ENCODE measurements at regions not wholly inside any gene's neighbourhood (a gene's known extent, or its start where the extent isn't known, plus 50 kb on each side); places are given as distances from the start of the nearest gene placed in this dataset.
A peak's percentile ranks its signal among the peaks of the same experiment; 100 is the strongest.

DNA sequence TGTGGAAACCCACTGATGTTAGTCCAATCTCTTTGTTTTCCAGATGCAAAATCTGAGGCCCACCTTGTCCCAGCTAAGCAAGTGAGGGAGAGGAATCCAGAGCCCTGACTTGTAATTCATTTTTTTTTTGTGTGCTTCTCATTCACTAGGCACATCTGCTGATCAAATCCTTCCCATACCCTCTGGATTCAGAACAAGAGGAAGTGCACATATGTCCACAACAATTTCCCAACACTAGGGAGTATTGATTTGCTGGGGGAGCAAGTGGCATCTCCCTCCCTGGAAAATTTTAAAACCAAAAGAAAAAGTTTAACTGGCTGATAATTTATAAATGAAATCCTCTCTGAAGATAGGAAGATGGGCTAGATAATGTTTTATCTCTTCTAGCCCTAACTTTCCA is 94.6 kb upstream of the RFC3 start:
- DNase-seq, result no peak
- peak overlapping the region; percentile 53 for H3K4me3 Mint-ChIP-seq
- no peaks in the 10 kb centered on the region for H3K27me3 Mint-ChIP-seq (ENCODE audit: insufficient read depth)
- no peaks in the 10 kb centered on the region for H3K36me3 Mint-ChIP-seq (ENCODE audit: low read depth)
- peaks cover 48% of the 10 kb centered on the region for H3K4me1 Mint-ChIP-seq (ENCODE audit: low read depth)
- TF ChIP-seq, protein P1, sequence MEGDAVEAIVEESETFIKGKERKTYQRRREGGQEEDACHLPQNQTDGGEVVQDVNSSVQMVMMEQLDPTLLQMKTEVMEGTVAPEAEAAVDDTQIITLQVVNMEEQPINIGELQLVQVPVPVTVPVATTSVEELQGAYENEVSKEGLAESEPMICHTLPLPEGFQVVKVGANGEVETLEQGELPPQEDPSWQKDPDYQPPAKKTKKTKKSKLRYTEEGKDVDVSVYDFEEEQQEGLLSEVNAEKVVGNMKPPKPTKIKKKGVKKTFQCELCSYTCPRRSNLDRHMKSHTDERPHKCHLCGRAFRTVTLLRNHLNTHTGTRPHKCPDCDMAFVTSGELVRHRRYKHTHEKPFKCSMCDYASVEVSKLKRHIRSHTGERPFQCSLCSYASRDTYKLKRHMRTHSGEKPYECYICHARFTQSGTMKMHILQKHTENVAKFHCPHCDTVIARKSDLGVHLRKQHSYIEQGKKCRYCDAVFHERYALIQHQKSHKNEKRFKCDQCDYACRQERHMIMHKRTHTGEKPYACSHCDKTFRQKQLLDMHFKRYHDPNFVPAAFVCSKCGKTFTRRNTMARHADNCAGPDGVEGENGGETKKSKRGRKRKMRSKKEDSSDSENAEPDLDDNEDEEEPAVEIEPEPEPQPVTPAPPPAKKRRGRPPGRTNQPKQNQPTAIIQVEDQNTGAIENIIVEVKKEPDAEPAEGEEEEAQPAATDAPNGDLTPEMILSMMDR (IDR thresholded peaks at IDR 0.05), result no peak
- peak overlapping the region; percentile 69 for H3K27ac Mint-ChIP-seq
- H3K9me3 Mint-ChIP-seq, result no peaks in the 10 kb centered on the region

DNA sequence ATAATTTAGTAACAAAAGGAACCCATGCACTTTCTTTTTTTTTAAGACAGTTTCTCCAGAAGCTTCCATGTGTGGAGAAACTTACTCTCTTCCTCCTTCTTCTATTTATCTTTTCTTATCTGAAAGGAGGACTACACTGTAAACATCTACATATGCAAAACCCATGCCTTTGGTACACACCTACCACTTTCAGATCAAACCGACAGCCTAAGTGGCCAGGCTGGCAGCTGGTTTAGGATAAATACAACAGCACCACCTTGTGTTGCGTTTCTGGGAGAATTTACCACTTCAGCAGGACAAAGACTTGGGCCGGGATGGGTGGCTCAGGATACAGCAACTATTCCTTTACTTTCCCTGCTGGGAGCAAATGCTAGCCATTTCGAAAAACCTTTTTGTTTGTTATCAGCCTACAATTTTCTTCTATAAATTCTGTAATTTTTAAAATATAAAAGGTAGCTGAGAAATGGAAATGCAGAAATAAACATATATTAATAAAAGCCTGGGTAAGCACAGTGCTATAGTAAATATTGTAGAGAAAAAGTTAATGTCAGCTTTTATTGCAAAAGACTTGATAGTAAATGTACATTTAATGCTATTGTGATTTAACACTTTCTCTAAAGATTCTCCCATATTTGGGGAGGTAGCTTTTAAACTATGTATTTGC is 94.0 kb upstream of the RFC3 start:
- H3K4me3 Mint-ChIP-seq, result peak overlapping the region; percentile 53
- no peaks in the 10 kb centered on the region for H3K27me3 Mint-ChIP-seq (ENCODE audit: insufficient read depth)
- H3K9me3 Mint-ChIP-seq, result no peaks in the 10 kb centered on the region
- H3K4me1 Mint-ChIP-seq (ENCODE audit: low read depth), result peaks cover 52% of the 10 kb centered on the region
- peak overlapping the region; percentile 69 for H3K27ac Mint-ChIP-seq
- TF ChIP-seq, protein P1 (IDR thresholded peaks at IDR 0.05), result peak; percentile 85
- H3K36me3 Mint-ChIP-seq (ENCODE audit: low read depth), result no peaks in the 10 kb centered on the region
- DNase-seq, result peak; percentile 73

DNA sequence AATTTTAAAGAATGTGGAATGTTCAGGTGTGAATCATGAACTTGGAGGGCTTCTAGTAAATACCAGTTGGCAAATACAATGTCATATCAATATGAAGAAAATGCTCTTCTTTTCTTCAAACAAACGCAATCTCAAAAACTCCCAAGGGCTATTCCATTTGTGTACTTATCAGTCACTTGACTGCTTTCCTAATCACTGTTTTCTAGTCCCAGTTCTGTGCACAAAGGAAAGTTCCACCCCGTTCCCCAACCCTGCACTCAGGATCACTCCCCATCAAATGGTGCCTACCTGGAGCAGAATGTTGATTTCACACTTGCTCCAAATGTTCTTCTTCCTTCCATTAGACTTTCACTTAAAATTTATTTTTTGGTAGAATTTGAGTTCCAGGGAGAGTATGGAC is 92.6 kb upstream of the RFC3 start:
- Mint-ChIP-seq H3K27me3 (ENCODE audit: insufficient read depth) (no peaks in the 10 kb centered on the region), H3K9me3 (no peaks in the 10 kb centered on the region), H3K4me3 (no peak overlapping the region), H3K4me1 (ENCODE audit: low read depth) (peaks cover 52% of the 10 kb centered on the region), H3K36me3 (ENCODE audit: low read depth) (no peaks in the 10 kb centered on the region), H3K27ac (no peak overlapping the region)
- DNase-seq, result no peak
- TF ChIP-seq, protein P1 (IDR thresholded peaks at IDR 0.05), result no peak

DNA sequence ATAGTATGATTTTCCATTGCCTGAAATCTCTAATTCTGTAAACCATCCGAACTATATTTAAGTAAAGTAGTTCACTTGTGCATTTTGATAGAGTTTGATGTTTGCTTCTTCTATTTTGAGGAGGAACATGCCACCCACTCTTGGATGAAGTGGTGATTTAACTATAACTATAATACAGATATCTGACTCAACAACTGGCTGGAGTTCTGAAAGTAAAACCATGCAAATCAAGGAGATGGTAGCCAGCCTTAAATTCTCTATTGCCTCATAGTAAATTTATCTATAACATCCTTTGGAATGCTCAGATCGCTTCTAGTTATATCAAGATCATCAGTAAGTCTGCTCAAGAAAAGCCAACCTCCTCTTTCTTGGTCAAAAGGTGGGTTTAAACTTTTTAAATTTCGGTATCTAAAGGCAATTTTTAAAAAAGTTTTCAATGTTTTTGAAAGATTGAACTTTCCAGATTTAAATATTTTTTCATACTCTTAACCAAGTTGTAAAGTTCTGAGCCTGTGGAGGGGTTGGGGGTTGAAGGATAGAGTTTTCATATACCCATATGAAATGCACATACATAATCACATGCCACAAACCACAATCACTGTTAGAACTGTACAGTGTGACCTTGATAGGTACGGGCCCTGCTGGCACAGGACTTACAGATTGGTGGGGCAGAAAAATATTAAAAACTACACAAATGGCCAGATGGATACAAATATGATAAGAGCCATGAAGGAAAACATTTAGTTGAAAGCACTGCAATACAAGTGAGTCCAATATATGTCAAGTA is 90.5 kb upstream of the RFC3 start:
- no peaks in the 10 kb centered on the region for H3K36me3 Mint-ChIP-seq (ENCODE audit: low read depth)
- H3K27me3 Mint-ChIP-seq (ENCODE audit: insufficient read depth), result no peaks in the 10 kb centered on the region; the same call in 1 of the 2 replicates
- no peak for DNase-seq
- peaks cover 34% of the 10 kb centered on the region for H3K4me1 Mint-ChIP-seq (ENCODE audit: low read depth)
- H3K27ac Mint-ChIP-seq, result no peak overlapping the region
- H3K9me3 Mint-ChIP-seq, result no peaks in the 10 kb centered on the region
- TF ChIP-seq, protein P1 (IDR thresholded peaks at IDR 0.05), result no peak
- no peak overlapping the region for H3K4me3 Mint-ChIP-seq

DNA sequence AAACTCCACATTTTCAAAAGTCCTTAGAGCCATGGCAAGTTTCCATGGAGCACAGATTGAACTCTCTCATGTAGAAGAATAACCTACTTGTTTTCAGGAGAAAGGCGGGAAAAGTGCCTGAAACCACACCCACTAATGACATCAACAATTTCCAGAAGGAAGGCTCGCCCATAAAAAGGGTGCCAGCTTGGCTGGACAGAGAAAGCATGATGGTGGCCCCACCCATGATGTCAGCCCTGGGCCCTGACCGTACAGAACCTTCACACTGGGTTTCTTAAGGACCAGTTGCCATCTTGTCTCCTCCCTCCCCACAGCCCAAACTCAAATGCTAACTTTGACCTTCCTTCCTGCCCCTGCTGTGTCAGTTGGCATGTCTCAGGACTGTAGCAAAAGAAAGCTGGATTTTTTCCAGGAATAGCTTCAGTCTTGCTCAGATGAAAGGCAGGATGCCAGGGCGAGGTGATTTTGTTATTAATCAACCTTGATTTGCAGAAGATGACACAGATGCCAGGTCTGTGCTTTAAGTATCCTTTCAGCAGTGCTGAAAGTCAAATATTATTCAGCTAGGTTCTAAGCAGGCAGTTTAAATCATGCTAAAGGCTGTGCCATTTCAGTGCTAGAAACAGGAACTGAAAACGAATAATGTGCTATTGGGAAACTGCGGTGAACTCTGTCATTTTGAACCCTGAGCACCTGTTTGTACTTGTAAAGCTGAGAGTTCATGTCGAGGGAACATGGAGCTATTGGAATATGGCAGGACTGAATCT is 89.5 kb upstream of the RFC3 start:
- TF ChIP-seq, protein P1 (IDR thresholded peaks at IDR 0.05), result no peak
- Mint-ChIP-seq H3K27me3 (ENCODE audit: insufficient read depth) (no peaks in the 10 kb centered on the region; the same call in 1 of the 2 replicates), H3K9me3 (no peaks in the 10 kb centered on the region), H3K4me1 (ENCODE audit: low read depth) (peaks cover 24% of the 10 kb centered on the region), H3K27ac (no peak overlapping the region), H3K36me3 (ENCODE audit: low read depth) (no peaks in the 10 kb centered on the region), H3K4me3 (no peak overlapping the region)
- no peak for DNase-seq
